ENCODE measurements at regions not wholly inside any gene's neighbourhood (a gene's known extent, or its start where the extent isn't known, plus 50 kb on each side); places are given as distances from the start of the nearest gene placed in this dataset.

GRCh38 chr11:116115801-116116200 lies 611.6 kb upstream of the CADM1 start:
- no peak for DNase-seq (ENCODE audit: low read depth)

GRCh38 chr11:116114198-116114651 lies 610.0 kb upstream of the CADM1 start:
- no peak for DNase-seq (ENCODE audit: low read depth)

- DNase-seq (ENCODE audit: low read depth), result no peak
Observed at GRCh38 chr11:116112087-116112935, 608.1 kb upstream of the CADM1 start.

- no peak for DNase-seq (ENCODE audit: low read depth)
Observed at GRCh38 chr11:116111546-116111945, 607.3 kb upstream of the CADM1 start.

GRCh38 chr11:116110802-116111201 lies 606.6 kb upstream of the CADM1 start:
- no peak for DNase-seq (ENCODE audit: low read depth)

GRCh38 chr11:116110356-116110755 lies 606.1 kb upstream of the CADM1 start:
- no peak for DNase-seq (ENCODE audit: low read depth)

- peak; percentile 3 for DNase-seq (ENCODE audit: low read depth)
Observed at GRCh38 chr11:116109228-116109627, 605.0 kb upstream of the CADM1 start.

- no peak for DNase-seq (ENCODE audit: low read depth)
Observed at GRCh38 chr11:116108161-116108560, 603.9 kb upstream of the CADM1 start.

GRCh38 chr11:116107229-116107628 lies 603.0 kb upstream of the CADM1 start:
- no peak for DNase-seq (ENCODE audit: low read depth)

- DNase-seq (ENCODE audit: low read depth), result no peak
Observed at GRCh38 chr11:116104498-116105174, 600.4 kb upstream of the CADM1 start.

GRCh38 chr11:116101902-116102301 lies 597.7 kb upstream of the CADM1 start:
- no peak for DNase-seq (ENCODE audit: low read depth)

GRCh38 chr11:116100016-116100415 lies 595.8 kb upstream of the CADM1 start:
- DNase-seq (ENCODE audit: low read depth), result no peak

- no peak for DNase-seq (ENCODE audit: low read depth)
Observed at GRCh38 chr11:116099541-116099940, 595.3 kb upstream of the CADM1 start.

- DNase-seq (ENCODE audit: low read depth), result no peak
Observed at GRCh38 chr11:116096272-116096995, 592.2 kb upstream of the CADM1 start.

- no peak for DNase-seq (ENCODE audit: low read depth)
Observed at GRCh38 chr11:116093481-116094270, 589.5 kb upstream of the CADM1 start.

GRCh38 chr11:116093065-116093464 lies 588.9 kb upstream of the CADM1 start:
- no peak for DNase-seq (ENCODE audit: low read depth)

GRCh38 chr11:116086426-116086825 lies 582.2 kb upstream of the CADM1 start:
- no peak for DNase-seq (ENCODE audit: low read depth)

- no peak for DNase-seq (ENCODE audit: low read depth)
Observed at GRCh38 chr11:116085031-116085635, 580.9 kb upstream of the CADM1 start.

GRCh38 chr11:116084511-116084910 lies 580.3 kb upstream of the CADM1 start:
- no peak for DNase-seq (ENCODE audit: low read depth)

- no peak for DNase-seq (ENCODE audit: low read depth)
Observed at GRCh38 chr11:116082256-116082655, 578.0 kb upstream of the CADM1 start.

GRCh38 chr11:116079580-116079979 lies 575.4 kb upstream of the CADM1 start:
- DNase-seq (ENCODE audit: low read depth), result no peak
